Upper lobe of left lung (tissue), 6 donors: ENCODE measurements at regions not wholly inside any gene's neighbourhood (a gene's known extent, or its start where the extent isn't known, plus 50 kb on each side); places are given as distances from the start of the nearest gene placed in this dataset.
A peak's percentile ranks its signal among the peaks of the same experiment; 100 is the strongest.

Experiments
- ATAC-seq, 2 donors: fragments of 200-7000 bp; cut with Tn5 transposase; one replicate each; pipeline ENCODE4 v1.9.1; 2022; ENCODE audit warnings: mild to moderate bottlenecking in 2 of 2, moderate library complexity in 2 of 2; ENCODE audit not compliant: low FRiP score in 2 of 2
- DNase-seq, 2 donors: peaks; one replicate each; pipeline ENCODE4 v3.0.0-alpha.2; 2019 to 2020
- H3K27ac ChIP-seq, 4 donors: fragments of 200-600 bp; sonication (generic); one replicate each; pipeline ENCODE4 v1.5.1; 2016 to 2019
- H3K27me3 ChIP-seq, 4 donors: fragments of 200-600 bp; sonication (generic); one replicate each; pipeline ENCODE4 v1.5.1; 2017 to 2019
- H3K36me3 ChIP-seq, 4 donors: fragments of 200-600 bp; sonication (generic); one replicate each; pipeline ENCODE4 v1.5.1; 2016 to 2019
- H3K4me1 ChIP-seq, 4 donors: fragments of 200-600 bp; sonication (generic); one replicate each; pipeline ENCODE4 v1.5.1; 2018 to 2019
- H3K4me3 ChIP-seq, 4 donors: fragments of 200-600 bp; sonication (generic); one replicate each; pipeline ENCODE4 v1.5.1; 2017 to 2019; ENCODE audit warnings: mild to moderate bottlenecking in 2 of 4, moderate library complexity in 1 of 4
- H3K9me3 ChIP-seq, 4 donors: fragments of 200-600 bp; sonication (generic); one replicate each; pipeline ENCODE4 v1.5.1; 2018 to 2019
- EP300 ChIP-seq, 4 donors: sonication (generic); formaldehyde crosslinking; IDR thresholded peaks; one replicate each; pipeline ENCODE4 v1.5.1; 2017; ENCODE audit warnings: antibody characterized with exemption in 4 of 4, control low read depth in 2 of 4
- POLR2A ChIP-seq, 4 donors: fragments of 450-650 bp; IDR thresholded peaks; one replicate each; pipeline ENCODE4 v1.5.1; 2016 to 2017; ENCODE audit warnings: antibody characterized with exemption in 4 of 4, mild to moderate bottlenecking in 2 of 4
- POLR2AphosphoS5 ChIP-seq, 2 donors: sonication (generic); formaldehyde crosslinking; IDR thresholded peaks; one replicate each; pipeline ENCODE4 v1.5.1; 2017; ENCODE audit warnings: antibody characterized with exemption in 2 of 2
- WGBS, 2 donors: methylation state at CpG; one replicate each; pipeline ENCODE4 v1.1.5; 2017 to 2018; 5-methylcytosine and 5-hydroxymethylcytosine counted together
- TF ChIP-seq, protein P1 (sequence below), 6 experiments: fragments of 450-650 bp in 4 of 6; fragments of 200-600 bp in 2 of 6; sonication (generic) in 2 of 6; IDR thresholded peaks; one replicate each; pipeline ENCODE4 v1.5.1; 2016 to 2019; ENCODE audit warnings: antibody characterized with exemption in 6 of 6
- donor health status: DM: no; HTN: no; CAD: no; lungs with moderate emphysema.
- donor health status: DM: no; HTN: yes; CAD: no; lungs with severe emphysema.

DNA sequence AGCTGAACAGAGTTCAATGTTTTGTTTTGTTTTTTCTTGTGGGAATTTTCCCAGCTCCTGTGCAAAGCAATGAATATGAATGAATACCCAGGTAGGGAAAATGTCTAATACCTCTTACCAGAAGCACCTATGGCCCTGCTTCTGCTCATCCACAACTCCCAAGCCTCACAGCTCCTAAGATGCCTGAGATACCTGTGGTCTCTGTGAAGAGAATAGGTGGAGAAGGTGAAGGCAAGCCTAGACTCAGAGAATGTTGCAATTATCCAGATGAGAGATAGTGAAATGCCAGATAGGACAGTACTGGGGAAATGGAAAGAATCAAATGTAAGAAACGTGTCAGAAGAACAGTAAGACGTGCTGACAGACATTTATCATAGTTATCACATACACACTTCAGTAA lies 70.2 kb upstream of the NOCT start:
- Histone ChIP-seq H3K4me1 (no peaks in the 10 kb centered on the region), H3K9me3 (no peaks in the 10 kb centered on the region), H3K4me3 (no peak overlapping the region), H3K36me3 (no peaks in the 10 kb centered on the region), H3K27ac (no peak overlapping the region), H3K27me3 (no peaks in the 10 kb centered on the region)
- DNase-seq (no peak), ATAC-seq (no peak)
- TF ChIP-seq POLR2A (IDR thresholded peaks at IDR 0.05) (no peak), POLR2AphosphoS5 (IDR thresholded peaks at IDR 0.05) (no peak), EP300 (IDR thresholded peaks at IDR 0.05) (no peak)
- TF ChIP-seq, protein P1, sequence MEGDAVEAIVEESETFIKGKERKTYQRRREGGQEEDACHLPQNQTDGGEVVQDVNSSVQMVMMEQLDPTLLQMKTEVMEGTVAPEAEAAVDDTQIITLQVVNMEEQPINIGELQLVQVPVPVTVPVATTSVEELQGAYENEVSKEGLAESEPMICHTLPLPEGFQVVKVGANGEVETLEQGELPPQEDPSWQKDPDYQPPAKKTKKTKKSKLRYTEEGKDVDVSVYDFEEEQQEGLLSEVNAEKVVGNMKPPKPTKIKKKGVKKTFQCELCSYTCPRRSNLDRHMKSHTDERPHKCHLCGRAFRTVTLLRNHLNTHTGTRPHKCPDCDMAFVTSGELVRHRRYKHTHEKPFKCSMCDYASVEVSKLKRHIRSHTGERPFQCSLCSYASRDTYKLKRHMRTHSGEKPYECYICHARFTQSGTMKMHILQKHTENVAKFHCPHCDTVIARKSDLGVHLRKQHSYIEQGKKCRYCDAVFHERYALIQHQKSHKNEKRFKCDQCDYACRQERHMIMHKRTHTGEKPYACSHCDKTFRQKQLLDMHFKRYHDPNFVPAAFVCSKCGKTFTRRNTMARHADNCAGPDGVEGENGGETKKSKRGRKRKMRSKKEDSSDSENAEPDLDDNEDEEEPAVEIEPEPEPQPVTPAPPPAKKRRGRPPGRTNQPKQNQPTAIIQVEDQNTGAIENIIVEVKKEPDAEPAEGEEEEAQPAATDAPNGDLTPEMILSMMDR (IDR thresholded peaks at IDR 0.05), result no peak
- 85 to 89% methylated on average over 2 of the region's 2 CpGs for WGBS, 2 donors

DNA sequence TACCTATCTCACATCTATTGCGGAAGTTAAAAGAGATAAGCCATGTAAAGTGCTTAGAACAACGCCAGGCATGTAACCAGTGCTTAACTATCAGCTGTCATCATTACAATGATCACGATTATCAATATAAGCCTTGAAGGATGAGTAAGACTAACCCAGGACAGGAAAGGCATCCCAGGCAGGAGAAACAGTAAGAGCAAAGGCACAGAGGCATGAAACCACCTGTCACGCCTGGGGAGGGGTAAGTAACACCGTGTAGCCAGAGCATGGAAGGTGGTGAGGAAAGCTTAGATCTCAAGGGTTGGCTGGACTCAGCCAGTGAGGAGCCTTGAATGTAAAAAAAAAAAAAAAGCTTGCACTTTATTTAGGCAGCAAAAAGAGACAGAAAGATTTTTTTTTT lies 71.7 kb upstream of the NOCT start:
- DNase-seq (no peak), ATAC-seq (no peak)
- TF ChIP-seq EP300 (IDR thresholded peaks at IDR 0.05), result no peak
- WGBS, 2 donors, result 85 to 98% methylated on average over 5 of the region's 5 CpGs
- Histone ChIP-seq H3K27ac (no peak overlapping the region), H3K4me3 (no peak overlapping the region), H3K27me3 (no peaks in the 10 kb centered on the region), H3K4me1 (no peaks in the 10 kb centered on the region), H3K36me3 (no peaks in the 10 kb centered on the region), H3K9me3 (no peaks in the 10 kb centered on the region)

DNA sequence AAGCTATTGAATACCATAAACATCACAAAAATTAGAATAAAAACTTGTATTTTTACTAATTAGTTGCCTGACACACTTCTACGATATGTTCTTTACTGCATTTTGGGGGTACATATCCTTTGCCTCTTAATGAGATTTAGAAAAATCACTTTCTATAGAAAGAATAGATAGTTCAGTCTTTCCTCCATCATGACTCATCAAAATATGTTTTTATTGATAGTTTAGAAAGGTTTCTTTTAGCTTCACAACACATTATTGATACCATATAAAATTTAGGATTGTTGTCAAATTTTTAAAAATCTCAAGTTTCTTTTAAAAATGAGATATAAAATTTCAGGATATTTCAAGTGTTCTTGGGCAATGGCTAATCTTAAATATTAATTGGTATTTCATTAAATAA lies 74.5 kb upstream of the NOCT start:
- H3K4me1 ChIP-seq, result no peaks in the 10 kb centered on the region
- 96 to 98% methylated on average over 1 of the region's 1 CpG for WGBS, 2 donors

DNA sequence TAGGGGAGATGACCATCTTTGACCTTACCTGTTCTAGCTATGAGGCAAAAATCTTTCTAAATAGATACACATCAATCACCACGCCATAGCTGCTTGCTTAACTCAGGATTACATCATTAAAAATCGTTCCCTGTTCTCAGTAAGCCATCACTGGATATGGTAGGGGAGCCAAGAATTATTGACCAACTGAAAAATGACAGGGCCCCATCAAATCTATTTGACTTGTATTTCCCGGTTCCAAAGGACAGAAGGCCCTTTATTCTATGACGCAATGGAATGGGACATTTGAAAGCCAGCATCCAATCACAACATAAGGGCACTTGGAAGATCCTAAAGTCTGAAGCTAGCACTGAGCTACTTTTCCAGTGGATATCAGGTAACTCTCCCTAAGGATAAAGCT lies 75.6 kb upstream of the NOCT start:
- Histone ChIP-seq H3K4me1 (no peaks in the 10 kb centered on the region), H3K36me3 (no peaks in the 10 kb centered on the region), H3K27me3 (no peaks in the 10 kb centered on the region), H3K4me3 (no peak overlapping the region), H3K9me3 (no peaks in the 10 kb centered on the region), H3K27ac (no peak overlapping the region)
- no peak for DNase-seq
- 62 to 70% methylated on average over 4 of the region's 4 CpGs for WGBS, 2 donors
- TF ChIP-seq, protein P1 (IDR thresholded peaks at IDR 0.05), result no peak
- no peak for TF ChIP-seq EP300 (IDR thresholded peaks at IDR 0.05)
- no peak for TF ChIP-seq POLR2A (IDR thresholded peaks at IDR 0.05)
- no peak for ATAC-seq

More for the DNA sequence above, 74.5 kb upstream of the NOCT start:
- Histone ChIP-seq H3K27ac (no peak overlapping the region), H3K9me3 (no peaks in the 10 kb centered on the region), H3K4me3 (no peak overlapping the region), H3K27me3 (no peaks in the 10 kb centered on the region), H3K36me3 (no peaks in the 10 kb centered on the region)
- ATAC-seq (no peak), DNase-seq (no peak)
- no peak for TF ChIP-seq POLR2AphosphoS5 (IDR thresholded peaks at IDR 0.05)
- TF ChIP-seq, protein P1 (IDR thresholded peaks at IDR 0.05), result no peak
- TF ChIP-seq POLR2A (IDR thresholded peaks at IDR 0.05), result no peak

DNA sequence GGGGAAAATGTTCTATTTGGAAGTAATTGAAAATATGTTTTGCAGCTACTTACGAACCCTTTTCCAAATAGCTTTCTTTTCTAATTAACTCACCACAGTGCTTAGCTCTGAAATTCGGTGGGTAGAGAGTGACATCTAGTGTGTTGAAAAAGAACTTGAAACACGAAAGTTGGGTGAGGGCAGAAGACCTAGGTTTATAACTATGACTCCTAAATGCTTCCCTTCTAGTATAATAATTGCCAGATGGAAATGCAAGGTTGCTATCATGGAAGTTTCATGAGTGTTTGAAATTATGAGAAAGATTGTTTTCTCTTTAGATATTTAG lies 77.3 kb upstream of the NOCT start:
- peak overlapping the region in 1 of 4 donors; percentile 30 for H3K27ac ChIP-seq
- no peaks in the 10 kb centered on the region for H3K9me3 ChIP-seq
- DNase-seq (no peak), ATAC-seq (peak; percentile 77 to 78)
- TF ChIP-seq, protein P1 (IDR thresholded peaks at IDR 0.05), result peak in 5 of 6 experiments; percentile 27 to 65 (median 39)
- no peak for TF ChIP-seq POLR2AphosphoS5 (IDR thresholded peaks at IDR 0.05)
- H3K27me3 ChIP-seq, result no peaks in the 10 kb centered on the region
- H3K4me3 ChIP-seq, result no peak overlapping the region
- no peaks in the 10 kb centered on the region for H3K4me1 ChIP-seq
- WGBS, 2 donors, result 5 to 8% methylated on average over 3 of the region's 3 CpGs
- H3K36me3 ChIP-seq, result no peaks in the 10 kb centered on the region
